Mesenchymal stem cell (in vitro differentiated cells and primary cell): ENCODE measurements at regions not wholly inside any gene's neighbourhood (a gene's known extent, or its start where the extent isn't known, plus 50 kb on each side); places are given as distances from the start of the nearest gene placed in this dataset.

Experiments
- DNase-seq: peaks from one replicate; pipeline ENCODE4 v3.0.0-alpha.2; 2013
- H2AFZ ChIP-seq: one replicate; pipeline ENCODE4 v1.6.1; 2013; ENCODE audit warnings: low read depth, mild to moderate bottlenecking, control low read depth, inconsistent platforms, low read length, moderate library complexity
- H2AK5ac ChIP-seq: 2 replicates; pipeline ENCODE4 v1.6.1; 2013; ENCODE audit warnings: low read length, moderate library complexity, mild to moderate bottlenecking, inconsistent platforms; ENCODE audit not compliant: severe bottlenecking
- H2BK120ac ChIP-seq: one replicate; pipeline ENCODE4 v1.6.1; 2013; ENCODE audit warnings: low read depth, mild to moderate bottlenecking, inconsistent platforms, low read length, moderate library complexity
- H2BK12ac ChIP-seq, 2 experiments: one replicate each; pipeline ENCODE4 v1.6.1; 2013; ENCODE audit warnings: inconsistent platforms in 2 of 2, low read length in 2 of 2, mild to moderate bottlenecking in 2 of 2, moderate library complexity in 2 of 2, control low read depth in 1 of 2
- H2BK15ac ChIP-seq: one replicate; pipeline ENCODE4 v1.6.1; 2013; ENCODE audit warnings: mild to moderate bottlenecking, low read depth, inconsistent platforms; ENCODE audit not compliant: poor library complexity, severe bottlenecking
- H2BK5ac ChIP-seq: 2 replicates; pipeline ENCODE4 v1.6.1; 2013; ENCODE audit warnings: low read depth, mild to moderate bottlenecking, low read length, control low read depth, inconsistent platforms; ENCODE audit not compliant: poor library complexity, severe bottlenecking
- H3K14ac ChIP-seq, 2 experiments: one replicate each; pipeline ENCODE4 v1.6.1; 2013; ENCODE audit warnings: inconsistent platforms in 2 of 2, low read length in 2 of 2, control low read depth in 1 of 2, mild to moderate bottlenecking in 1 of 2, moderate library complexity in 1 of 2
- H3K18ac ChIP-seq, 2 experiments: one replicate each; pipeline ENCODE4 v1.6.1; 2013; ENCODE audit warnings: inconsistent platforms in 2 of 2, low read length in 2 of 2, control low read depth in 1 of 2, low read depth in 1 of 2, mild to moderate bottlenecking in 1 of 2
- H3K23ac ChIP-seq, 2 experiments: one replicate each; pipeline ENCODE4 v1.6.1; 2013; ENCODE audit warnings: inconsistent platforms in 2 of 2, low read length in 2 of 2, mild to moderate bottlenecking in 2 of 2, moderate library complexity in 2 of 2, control low read depth in 1 of 2
- H3K27ac ChIP-seq: 2 replicates; pipeline ENCODE4 v1.5.1; 2013; ENCODE audit warnings: mild to moderate bottlenecking, moderate library complexity, low read length, control low read depth, inconsistent platforms; ENCODE audit not compliant: poor library complexity, severe bottlenecking
- H3K27me3 ChIP-seq, 2 experiments: 2 replicates each; pipeline versions ENCODE4 v1.6.1 to v1.7.0; 2013; ENCODE audit warnings: low read length in 2 of 2, mild to moderate bottlenecking in 2 of 2, moderate library complexity in 2 of 2, control low read depth in 1 of 2, inconsistent platforms in 1 of 2; ENCODE audit not compliant: control insufficient read depth in 1 of 2, insufficient read depth in 1 of 2
- H3K36me3 ChIP-seq, 2 experiments: 2 replicates each; pipeline versions ENCODE4 v1.6.1 to v1.7.0; 2013; ENCODE audit warnings: low read length in 2 of 2, control low read depth in 1 of 2, inconsistent platforms in 1 of 2, low read depth in 1 of 2, mild to moderate bottlenecking in 1 of 2; ENCODE audit not compliant: insufficient read depth in 2 of 2, control insufficient read depth in 1 of 2
- H3K4ac ChIP-seq, 2 experiments: one replicate each; pipeline ENCODE4 v1.6.1; 2013; ENCODE audit warnings: inconsistent platforms in 2 of 2, low read length in 2 of 2, mild to moderate bottlenecking in 2 of 2, moderate library complexity in 2 of 2, control low read depth in 1 of 2, low read depth in 1 of 2
- H3K4me1 ChIP-seq: 2 replicates; pipeline ENCODE4 v1.6.1; 2013; ENCODE audit warnings: low read depth, low read length, control low read depth; ENCODE audit not compliant: control insufficient read depth, insufficient read depth
- H3K4me2 ChIP-seq: 2 replicates; pipeline ENCODE4 v1.6.1; 2013; ENCODE audit warnings: low read length, mild to moderate bottlenecking, inconsistent platforms; ENCODE audit not compliant: poor library complexity, severe bottlenecking
- H3K4me3 ChIP-seq, 2 experiments: 2 replicates each; pipeline versions ENCODE4 v1.5.1 to v1.7.0; 2013; ENCODE audit warnings: low read length in 2 of 2, mild to moderate bottlenecking in 2 of 2, control low read depth in 1 of 2, low read depth in 1 of 2; ENCODE audit not compliant: insufficient read depth in 1 of 2
- H3K79me1 ChIP-seq: replicated peaks from 2 replicates; pipeline ENCODE4 v1.6.1; 2013; ENCODE audit warnings: mild to moderate bottlenecking, control low read depth, low read length, inconsistent platforms; ENCODE audit not compliant: poor library complexity, severe bottlenecking
- H3K9ac ChIP-seq: 2 replicates; pipeline ENCODE4 v1.7.0; 2013; ENCODE audit warnings: mild to moderate bottlenecking, low read length, moderate library complexity
- H3K9me3 ChIP-seq: 2 replicates; pipeline ENCODE4 v1.7.0; 2013; ENCODE audit warnings: mild to moderate bottlenecking, low read length; ENCODE audit not compliant: control insufficient read depth
- H4K8ac ChIP-seq: one replicate; pipeline ENCODE4 v1.6.1; 2013; ENCODE audit warnings: inconsistent platforms, mild to moderate bottlenecking, low read length, moderate library complexity
- H4K91ac ChIP-seq: one replicate; pipeline ENCODE4 v1.6.1; 2013; ENCODE audit warnings: mild to moderate bottlenecking, low read length, inconsistent platforms
- WGBS: methylation state at CpG from one replicate; pipeline ENCODE4 v1.1.7; 2013; ENCODE audit warnings: mixed read lengths; 5-methylcytosine and 5-hydroxymethylcytosine counted together

DNA sequence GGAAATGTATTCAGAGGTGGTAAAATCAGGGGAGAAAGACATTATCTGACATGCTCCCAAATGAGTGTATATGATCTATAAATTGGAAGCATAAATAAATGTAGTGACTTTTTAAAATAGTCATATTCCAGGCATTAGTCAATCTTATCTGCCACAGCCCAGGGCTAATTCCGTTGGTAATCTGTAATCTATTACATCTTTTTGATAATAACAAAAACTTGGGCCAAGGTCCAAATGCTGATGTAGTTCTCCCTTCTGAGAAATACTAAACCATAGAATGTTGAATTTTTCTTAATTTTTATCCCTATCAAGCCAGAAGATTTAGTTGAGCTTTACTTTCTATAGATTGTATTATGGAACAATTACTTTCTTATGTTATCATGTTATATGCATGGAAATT, 1279.8 kb downstream of the EPHA7 start:
- Histone ChIP-seq H3K27me3 (no peaks in the 10 kb centered on the region), H2AFZ (no peak overlapping the region), H2BK120ac (no peak overlapping the region), H3K36me3 (no peaks in the 10 kb centered on the region), H2BK5ac (no peak overlapping the region), H2AK5ac (no peak overlapping the region), H2BK12ac (no peak overlapping the region), H3K4ac (no peak overlapping the region), H3K27ac (no peak overlapping the region), H2BK15ac (no peak overlapping the region), H3K14ac (no peak overlapping the region), H3K23ac (no peak overlapping the region), H3K4me2 (no peak overlapping the region), H3K9ac (no peak overlapping the region), H3K79me1 (no peaks in the 10 kb centered on the region), H3K4me3 (no peak overlapping the region), H3K9me3 (no peaks in the 10 kb centered on the region), H3K4me1 (no peaks in the 10 kb centered on the region), H4K91ac (no peak overlapping the region), H3K18ac (no peak overlapping the region), H4K8ac (no peak overlapping the region)
- no CpG with 5 or more reads among the region's 1 CpG for WGBS
- no peak for DNase-seq

DNA sequence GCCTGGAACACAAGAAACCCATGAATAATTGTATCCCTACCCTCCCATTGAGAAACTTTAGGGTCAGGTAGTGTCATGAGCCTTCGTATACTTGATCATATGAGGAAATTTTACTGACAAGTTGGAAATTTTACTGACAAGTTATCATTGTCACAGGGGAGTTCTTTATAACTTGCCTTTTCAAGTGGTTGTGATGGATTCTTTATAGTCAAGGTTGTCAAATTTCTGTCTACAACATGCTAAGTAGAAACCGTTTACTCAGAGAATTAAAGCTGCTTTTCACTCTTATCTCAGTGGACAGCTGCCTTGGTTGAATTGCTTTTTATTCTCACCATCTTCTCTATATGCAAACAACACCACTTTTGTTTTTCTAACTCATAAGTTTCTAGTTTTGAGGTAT, 1286.4 kb downstream of the EPHA7 start:
- no peak overlapping the region for H3K4me3 ChIP-seq
- no peak overlapping the region for H3K9ac ChIP-seq
- no peak for DNase-seq
- no peak overlapping the region for H4K91ac ChIP-seq
- H3K23ac ChIP-seq: no peak overlapping the region
- H3K27me3 ChIP-seq: no peaks in the 10 kb centered on the region
- no peak overlapping the region for H2AFZ ChIP-seq
- H2BK15ac ChIP-seq: no peak overlapping the region
- no peak overlapping the region for H2BK12ac ChIP-seq
- no peak overlapping the region for H2BK120ac ChIP-seq
- H3K4ac ChIP-seq: no peak overlapping the region
- no peaks in the 10 kb centered on the region for H3K9me3 ChIP-seq
- no peaks in the 10 kb centered on the region for H3K79me1 ChIP-seq
- no peaks in the 10 kb centered on the region for H3K36me3 ChIP-seq
- WGBS: 90% methylated on average over 2 of the region's 2 CpGs
- no peak overlapping the region for H3K4me2 ChIP-seq
- no peak overlapping the region for H3K27ac ChIP-seq
- no peak overlapping the region for H4K8ac ChIP-seq
- no peak overlapping the region for H2AK5ac ChIP-seq
- H3K14ac ChIP-seq: no peak overlapping the region
- H2BK5ac ChIP-seq: no peak overlapping the region
- H3K4me1 ChIP-seq: no peaks in the 10 kb centered on the region
- H3K18ac ChIP-seq: no peak overlapping the region

DNA sequence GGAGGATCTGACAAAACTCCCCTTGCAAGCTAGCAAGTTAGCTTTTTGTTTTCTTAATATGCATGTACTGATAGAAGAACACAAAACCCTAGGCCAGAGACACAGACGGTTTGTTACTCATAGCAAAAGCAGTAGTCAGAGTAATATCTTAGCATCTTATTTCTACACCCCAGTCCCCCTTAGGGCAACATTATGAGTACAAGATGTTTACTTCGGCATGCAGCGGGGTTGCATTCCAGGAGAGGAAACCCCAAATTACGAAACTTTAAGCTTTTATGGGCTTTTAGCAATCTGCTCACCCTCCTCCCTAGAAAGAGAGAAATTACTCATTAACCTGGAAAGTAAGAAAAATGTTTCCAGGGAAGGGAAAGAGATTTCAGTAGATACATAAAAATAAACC, 1286.9 kb downstream of the EPHA7 start:
- no peaks in the 10 kb centered on the region for H3K27me3 ChIP-seq

DNA sequence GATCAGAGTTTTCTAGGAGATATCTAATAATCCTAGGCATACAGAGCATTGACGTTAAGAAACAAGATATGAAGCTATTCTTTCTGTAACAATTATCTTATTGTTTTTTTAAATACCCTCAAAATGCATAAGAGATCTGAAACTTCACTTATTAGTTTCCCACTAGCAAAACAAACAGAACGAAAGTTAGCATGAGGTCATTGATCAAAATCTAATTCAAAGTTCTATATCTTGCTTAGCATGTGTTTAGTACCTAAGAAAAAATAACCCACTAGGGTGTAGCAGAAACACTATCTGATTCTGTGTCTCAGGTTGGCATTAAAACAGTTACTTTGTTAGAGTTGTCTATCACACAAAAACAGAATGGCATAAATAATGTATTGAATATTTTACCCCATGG, 1288.4 kb downstream of the EPHA7 start:
- DNase-seq: no peak
- Histone ChIP-seq H3K9me3 (no peaks in the 10 kb centered on the region), H3K4me1 (peaks cover 3% of the 10 kb centered on the region), H2AFZ (no peak overlapping the region), H4K91ac (no peak overlapping the region), H2BK5ac (no peak overlapping the region), H3K9ac (no peak overlapping the region), H3K79me1 (no peaks in the 10 kb centered on the region), H2BK15ac (no peak overlapping the region), H3K27me3 (no peaks in the 10 kb centered on the region), H2BK12ac (no peak overlapping the region), H3K4me2 (no peak overlapping the region), H2BK120ac (no peak overlapping the region), H3K23ac (no peak overlapping the region), H3K4me3 (no peak overlapping the region), H3K18ac (no peak overlapping the region), H3K4ac (no peak overlapping the region), H4K8ac (no peak overlapping the region), H3K36me3 (no peaks in the 10 kb centered on the region), H2AK5ac (no peak overlapping the region), H3K14ac (no peak overlapping the region), H3K27ac (no peak overlapping the region)
- no CpG with 5 or more reads among the region's 2 CpGs for WGBS

More for the DNA sequence above, 1286.9 kb downstream of the EPHA7 start:
- whole genome bisulfite sequencing: 98% methylated on average over 3 of the region's 4 CpGs
- Histone ChIP-seq H3K36me3 (no peaks in the 10 kb centered on the region), H3K18ac (no peak overlapping the region), H3K27ac (peak overlapping the region; percentile 1), H3K4me2 (no peak overlapping the region), H3K4me1 (no peaks in the 10 kb centered on the region), H3K9me3 (no peaks in the 10 kb centered on the region), H2AK5ac (no peak overlapping the region), H4K8ac (no peak overlapping the region), H2BK15ac (no peak overlapping the region), H4K91ac (no peak overlapping the region), H3K14ac (no peak overlapping the region), H3K9ac (no peak overlapping the region), H2AFZ (no peak overlapping the region), H2BK120ac (no peak overlapping the region), H2BK5ac (no peak overlapping the region), H3K4ac (no peak overlapping the region), H2BK12ac (no peak overlapping the region), H3K79me1 (no peaks in the 10 kb centered on the region), H3K4me3 (no peak overlapping the region), H3K23ac (no peak overlapping the region)
- DNase-seq: peak; percentile 57
